Esophagus muscularis mucosa (tissue), 4 donors: ENCODE measurements at regions not wholly inside any gene's neighbourhood (a gene's known extent, or its start where the extent isn't known, plus 50 kb on each side); places are given as distances from the start of the nearest gene placed in this dataset.

Source experiments
- DNase-seq: peaks from one replicate; pipeline ENCODE4 v3.0.0-alpha.2; 2017; ENCODE audit errors: extremely low spot score
- H3K27ac ChIP-seq, 4 donors: fragments of 200-600 bp; sonication (generic); replicated peaks in 1 of 4; 1 replicate in 3 of 4; 2 replicates in 1 of 4; pipeline ENCODE4 v1.5.1; 2016 to 2019; ENCODE audit warnings: mild to moderate bottlenecking in 1 of 4
- H3K27me3 ChIP-seq, 4 donors: fragments of 200-600 bp; sonication (generic); one replicate each; pipeline versions ENCODE4 v1.5.1 to v1.6.0; 2016 to 2019
- H3K36me3 ChIP-seq, 4 donors: fragments of 200-600 bp; sonication (generic); one replicate each; pipeline ENCODE4 v1.5.1; 2016 to 2019
- H3K4me1 ChIP-seq, 4 donors: fragments of 200-600 bp; sonication (generic); one replicate each; pipeline ENCODE4 v1.5.1; 2016 to 2019
- H3K4me3 ChIP-seq, 4 donors: fragments of 200-600 bp; sonication (generic); 1 replicate in 2 of 4; 2 replicates in 2 of 4; pipeline ENCODE4 v1.5.1; 2016 to 2019; ENCODE audit warnings: mild to moderate bottlenecking in 4 of 4, moderate library complexity in 1 of 4
- H3K9me3 ChIP-seq, 4 donors: fragments of 200-600 bp; sonication (generic); 1 replicate in 3 of 4; 2 replicates in 1 of 4; pipeline ENCODE4 v1.5.1; 2016 to 2019
- CTCF ChIP-seq, 3 experiments: fragments of 200-600 bp in 2 of 3; fragments of 450-650 bp in 1 of 3; sonication (generic) in 2 of 3; IDR thresholded peaks; one replicate each; pipeline ENCODE4 v1.5.1; 2017 to 2019; ENCODE audit warnings: antibody characterized with exemption in 3 of 3, mild to moderate bottlenecking in 2 of 3, moderate library complexity in 1 of 3
- EP300 ChIP-seq: sonication (generic); formaldehyde crosslinking; IDR thresholded peaks from one replicate; pipeline ENCODE4 v1.6.1; 2017; ENCODE audit warnings: antibody characterized with exemption
- POLR2A ChIP-seq: fragments of 450-650 bp; IDR thresholded peaks from one replicate; pipeline ENCODE4 v1.6.1; 2017; ENCODE audit warnings: antibody characterized with exemption, moderate library complexity, mild to moderate bottlenecking, low read depth
- POLR2AphosphoS5 ChIP-seq, 2 donors: sonication (generic); formaldehyde crosslinking; IDR thresholded peaks; one replicate each; pipeline ENCODE4 v1.6.1; 2017; ENCODE audit warnings: antibody characterized with exemption in 2 of 2
- WGBS: methylation state at CpG from one replicate; pipeline ENCODE4 v1.1.5; 2018; 5-methylcytosine and 5-hydroxymethylcytosine counted together
- intact Hi-C: fragments of 100-400 bp; cut with DNase I; formaldehyde crosslinking; loops from one replicate; pipeline ENCODE4 v1.15.1; 2023

GRCh38 chr16:54231919-54232318 lies 54.7 kb downstream of the IRX3 start:
- H3K36me3 ChIP-seq, result no peaks in the 10 kb centered on the region
- intact Hi-C loops, result no loop called here
- peaks cover 0 to 2% (median 0%) of the 10 kb centered on the region in 4 donors for H3K4me1 ChIP-seq
- H3K4me3 ChIP-seq, result no peak overlapping the region
- TF ChIP-seq EP300 (no peak), POLR2AphosphoS5 (IDR thresholded peaks at IDR 0.05) (no peak), CTCF (IDR thresholded peaks at IDR 0.05) (no peak), POLR2A (no peak)
- peaks cover 0 to 15% (median 0%) of the 10 kb centered on the region in 4 donors for H3K27me3 ChIP-seq
- no peak for DNase-seq
- no peak overlapping the region for H3K27ac ChIP-seq
- H3K9me3 ChIP-seq, result peaks cover 0 to 7% (median 0%) of the 10 kb centered on the region in 4 donors
- 70% methylated on average over 4 of the region's 4 CpGs for WGBS

- intact Hi-C loops, result no loop called here
- no peak overlapping the region for H3K4me3 ChIP-seq
- peaks cover 0 to 15% (median 0%) of the 10 kb centered on the region in 4 donors for H3K27me3 ChIP-seq
- peaks cover 0 to 7% (median 0%) of the 10 kb centered on the region in 4 donors for H3K9me3 ChIP-seq
- TF ChIP-seq EP300, result no peak
- no peak for TF ChIP-seq POLR2AphosphoS5 (IDR thresholded peaks at IDR 0.05)
- TF ChIP-seq POLR2A, result no peak
- no peak for TF ChIP-seq CTCF (IDR thresholded peaks at IDR 0.05)
- no peaks in the 10 kb centered on the region for H3K36me3 ChIP-seq
- H3K4me1 ChIP-seq, result peaks cover 0 to 2% (median 0%) of the 10 kb centered on the region in 4 donors
- 44% methylated on average over 1 of the region's 1 CpG for WGBS
- no peak for DNase-seq
- H3K27ac ChIP-seq, result no peak overlapping the region
Observed at GRCh38 chr16:54231336-54231735, 55.3 kb downstream of the IRX3 start.

DNA sequence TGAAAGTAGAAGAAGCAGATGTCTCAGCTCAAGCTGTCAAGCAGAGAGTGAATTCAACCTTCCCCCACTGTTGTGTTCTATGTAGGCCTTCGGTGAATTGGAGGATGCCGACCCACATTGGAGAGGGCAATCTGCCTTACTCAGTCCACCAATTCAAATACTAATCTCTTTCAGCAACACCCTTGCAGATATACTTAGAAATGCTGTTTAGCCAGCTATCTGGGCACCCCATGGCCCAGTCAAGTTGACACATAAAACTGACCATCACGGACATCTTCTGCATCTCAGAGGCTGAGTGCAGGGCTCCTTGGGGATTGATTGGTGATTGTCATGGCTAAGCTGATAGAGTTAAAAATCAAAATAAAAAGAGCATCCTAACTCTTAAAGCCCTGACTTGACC lies 58.3 kb downstream of the IRX3 start:
- Histone ChIP-seq H3K36me3 (no peaks in the 10 kb centered on the region), H3K9me3 (peaks cover 0 to 7% (median 0%) of the 10 kb centered on the region in 4 donors), H3K27ac (no peak overlapping the region), H3K27me3 (peaks cover 0 to 15% (median 0%) of the 10 kb centered on the region in 4 donors), H3K4me1 (no peaks in the 10 kb centered on the region), H3K4me3 (no peak overlapping the region)
- no peak for DNase-seq
- intact Hi-C loops, result no loop called here
- TF ChIP-seq EP300 (no peak), POLR2AphosphoS5 (IDR thresholded peaks at IDR 0.05) (no peak), CTCF (IDR thresholded peaks at IDR 0.05) (no peak), POLR2A (no peak)
- WGBS, result 93% methylated on average over 3 of the region's 3 CpGs

DNA sequence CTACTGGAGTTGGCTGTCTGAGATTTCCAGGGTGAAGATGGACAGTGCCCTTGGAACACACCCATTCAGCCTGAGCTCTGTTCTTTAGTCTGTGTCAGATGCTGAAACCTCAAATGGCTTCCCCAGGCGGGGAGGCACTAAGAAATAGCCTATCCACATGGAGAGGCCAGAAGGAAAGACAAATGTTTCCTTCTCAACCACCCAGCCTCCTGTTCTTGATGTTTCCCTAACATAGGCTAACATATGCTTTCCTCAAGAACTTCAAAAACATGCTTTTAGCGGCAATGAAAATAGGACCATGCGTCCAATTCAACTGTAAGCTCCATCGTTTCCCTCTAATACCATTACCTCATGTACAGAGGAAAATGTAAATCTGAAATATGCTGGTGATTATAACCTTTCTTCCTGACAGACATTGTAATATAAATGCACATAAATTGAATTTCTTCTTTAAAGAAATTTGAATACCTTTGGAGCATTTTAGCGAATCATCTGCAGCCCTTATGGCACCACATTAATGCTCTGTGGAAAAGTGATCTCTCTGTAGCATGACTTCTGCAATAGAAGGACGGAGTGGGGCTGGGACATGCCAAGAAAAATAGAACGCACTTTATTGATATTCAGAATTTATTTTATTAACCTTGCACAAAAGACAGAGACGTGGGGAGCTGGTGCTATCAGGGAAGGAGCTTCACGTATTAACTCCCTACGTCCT lies 60.1 kb downstream of the IRX3 start:
- peaks cover 0 to 9% (median 0%) of the 10 kb centered on the region in 4 donors for H3K27me3 ChIP-seq
- no peak overlapping the region for H3K4me3 ChIP-seq
- no peaks in the 10 kb centered on the region for H3K36me3 ChIP-seq
- intact Hi-C loops, result no loop called here
- H3K9me3 ChIP-seq, result peaks cover 0 to 7% (median 0%) of the 10 kb centered on the region in 4 donors
- 89% methylated on average over 10 of the region's 10 CpGs for WGBS
- no peaks in the 10 kb centered on the region for H3K4me1 ChIP-seq
- no peak for DNase-seq
- TF ChIP-seq EP300 (no peak), POLR2AphosphoS5 (IDR thresholded peaks at IDR 0.05) (no peak), POLR2A (no peak), CTCF (IDR thresholded peaks at IDR 0.05) (no peak)
- H3K27ac ChIP-seq, result no peak overlapping the region
